HEK293 (cell line): ENCODE measurements at regions not wholly inside any gene's neighbourhood (a gene's known extent, or its start where the extent isn't known, plus 50 kb on each side); places are given as distances from the start of the nearest gene placed in this dataset.
A peak's percentile ranks its signal among the peaks of the same experiment; 100 is the strongest.
"Not testable (repeated sequence)": the region's sequence is repeated elsewhere in the genome, so short reads cannot be mapped to it uniquely, and the experiment has no call there.

ENCODE experiments used
- CTCF ChIA-PET: fragments of 350-600 bp; formaldehyde crosslinking; extraction: SDS; loops from one replicate; lab custom pipeline; 2021; ENCODE audit warnings: antibody characterized with exemption; lab: Yijun Ruan, JAX
- POLR2A ChIA-PET: fragments of 300-600 bp; formaldehyde crosslinking; extraction: SDS; loops from one replicate; lab custom pipeline; 2020; ENCODE audit warnings: antibody characterized with exemption, inconsistent platforms; lab: Yijun Ruan, JAX
- H3K27ac ChIP-seq: fragments of 200-500 bp; sonication (Bioruptor generic); 2 replicates; pipeline ENCODE4 v1.5.1; 2014; ENCODE audit warnings: low read depth, low read length, control low read depth, inconsistent platforms; ENCODE audit errors: extremely low read depth
- H3K36me3 ChIP-seq, 2 experiments: fragments of 200-500 bp in 1 of 2; sonication (Bioruptor generic) in 1 of 2; 1 replicate in 1 of 2; 2 replicates in 1 of 2; pipeline ENCODE4 v1.5.1; 2014 to 2017; ENCODE audit warnings: inconsistent platforms in 2 of 2, low read length in 2 of 2; ENCODE audit not compliant: control insufficient read depth in 2 of 2, insufficient read depth in 1 of 2
- H3K4me1 ChIP-seq: fragments of 200-500 bp; sonication (Bioruptor generic); 2 replicates; pipeline ENCODE4 v1.5.1; 2014; ENCODE audit warnings: mild to moderate bottlenecking, low read length, inconsistent platforms; ENCODE audit not compliant: control insufficient read depth, insufficient read depth
- H3K4me3 ChIP-seq: 2 replicates; pipeline ENCODE4 v1.5.1; 2011; ENCODE audit warnings: low read depth, mild to moderate bottlenecking, control low read depth, low read length, moderate library complexity
- H3K9me3 ChIP-seq: fragments of 200-500 bp; sonication (Bioruptor generic); 2 replicates; pipeline ENCODE4 v1.5.1; 2014; ENCODE audit warnings: low read depth, low read length, inconsistent platforms; ENCODE audit not compliant: control insufficient read depth, insufficient read depth
- KLF10 ChIP-seq: fragments of 450-650 bp; IDR thresholded peaks from 2 replicates; pipeline ENCODE4 v1.5.1; 2018; ENCODE audit warnings: missing biosample characterization, mild to moderate bottlenecking, missing genetic modification characterization
- KLF17 ChIP-seq: fragments of 450-650 bp; formaldehyde crosslinking; IDR thresholded peaks from 2 replicates; pipeline ENCODE4 v1.5.1; 2016; ENCODE audit warnings: missing biosample characterization, missing genetic modification characterization
- KLF7 ChIP-seq: fragments of 450-650 bp; formaldehyde crosslinking; IDR thresholded peaks from 2 replicates; pipeline ENCODE4 v1.5.1; 2016; ENCODE audit warnings: missing biosample characterization, missing genetic modification characterization, borderline replicate concordance
- REST ChIP-seq: fragments of 450-650 bp; formaldehyde crosslinking; IDR thresholded peaks from 2 replicates; pipeline ENCODE4 v1.5.1; 2016; ENCODE audit warnings: missing biosample characterization, missing genetic modification characterization
- SP7 ChIP-seq: fragments of 450-650 bp; formaldehyde crosslinking; IDR thresholded peaks from 2 replicates; pipeline ENCODE4 v1.5.1; 2016; ENCODE audit warnings: missing biosample characterization, missing genetic modification characterization
- ZBTB1 ChIP-seq: fragments of 450-650 bp; formaldehyde crosslinking; IDR thresholded peaks from 2 replicates; pipeline ENCODE4 v1.5.1; 2016; ENCODE audit warnings: missing biosample characterization, missing genetic modification characterization
- ZNF148 ChIP-seq: fragments of 450-650 bp; formaldehyde crosslinking; IDR thresholded peaks from 2 replicates; pipeline ENCODE4 v1.5.0; 2017; ENCODE audit warnings: missing biosample characterization, missing genetic modification characterization, borderline replicate concordance
- ZNF18 ChIP-seq: fragments of 450-650 bp; formaldehyde crosslinking; IDR thresholded peaks from 2 replicates; pipeline ENCODE4 v1.5.1; 2016; ENCODE audit warnings: missing biosample characterization, missing genetic modification characterization
- ZNF223 ChIP-seq: fragments of 450-650 bp; formaldehyde crosslinking; IDR thresholded peaks from 2 replicates; pipeline ENCODE4 v1.5.1; 2016; ENCODE audit warnings: missing biosample characterization, missing genetic modification characterization
- ZNF292 ChIP-seq: fragments of 450-650 bp; formaldehyde crosslinking; IDR thresholded peaks from 2 replicates; pipeline ENCODE4 v1.5.1; 2016; ENCODE audit warnings: low read depth, missing biosample characterization, missing genetic modification characterization, borderline replicate concordance
- ZNF311 ChIP-seq: fragments of 450-650 bp; formaldehyde crosslinking; IDR thresholded peaks from 2 replicates; pipeline ENCODE4 v1.5.1; 2017; ENCODE audit warnings: missing biosample characterization, missing genetic modification characterization, borderline replicate concordance
- ZNF335 ChIP-seq: fragments of 450-650 bp; formaldehyde crosslinking; conservative IDR thresholded peaks from 2 replicates; pipeline ENCODE4 v1.5.1; 2016; ENCODE audit warnings: missing biosample characterization, missing genetic modification characterization
- ZNF433 ChIP-seq: fragments of 450-650 bp; formaldehyde crosslinking; IDR thresholded peaks from 2 replicates; pipeline ENCODE4 v1.5.1; 2016; ENCODE audit warnings: missing biosample characterization, missing genetic modification characterization, low read depth
- ZNF623 ChIP-seq: fragments of 450-650 bp; formaldehyde crosslinking; IDR thresholded peaks from 2 replicates; pipeline ENCODE4 v1.5.1; 2016; ENCODE audit warnings: missing biosample characterization, missing genetic modification characterization
- ZNF704 ChIP-seq: fragments of 450-650 bp; formaldehyde crosslinking; IDR thresholded peaks from 2 replicates; pipeline ENCODE4 v1.5.1; 2016; ENCODE audit warnings: missing biosample characterization, missing genetic modification characterization

- TF ChIP-seq ZNF148 (tag by site-specific recombination) (no peak), ZNF623 (no peak)
Measured at GRCh38 chr7:89714131-89714530, 440.1 kb upstream of the STEAP1 start (continued).

GRCh38 chr7:89718941-89719340 is 435.3 kb upstream of the STEAP1 start:
- H3K36me3 ChIP-seq, CTCF ChIA-PET, H3K9me3 ChIP-seq, H3K27ac ChIP-seq, H3K4me1 ChIP-seq, H3K4me3 ChIP-seq, POLR2A ChIA-PET: not testable (repeated sequence)

GRCh38 chr7:89728481-89728880 is 425.8 kb upstream of the STEAP1 start:
- H3K36me3 ChIP-seq, result no peaks in the 10 kb centered on the region
- CTCF ChIA-PET, result no interaction called here
- no peak overlapping the region for H3K27ac ChIP-seq
- peak; percentile 35; the same call in 1 of the 2 replicates for TF ChIP-seq SP7 (tag by site-specific recombination)
- TF ChIP-seq ZNF223 (tag by site-specific recombination), result no peak
- no peak for TF ChIP-seq KLF7
- no peak for TF ChIP-seq KLF17 (tag by site-specific recombination)
- no peak for TF ChIP-seq ZNF18 (tag by site-specific recombination)
- no peaks in the 10 kb centered on the region for H3K9me3 ChIP-seq
- POLR2A ChIA-PET, result no interaction called here
- H3K4me3 ChIP-seq, result no peak overlapping the region
- no peaks in the 10 kb centered on the region for H3K4me1 ChIP-seq

GRCh38 chr7:89731751-89732445 is 422.4 kb upstream of the STEAP1 start:
- Histone ChIP-seq H3K36me3 (no peaks in the 10 kb centered on the region), H3K4me1 (no peaks in the 10 kb centered on the region), H3K27ac (no peak overlapping the region), H3K4me3 (no peak overlapping the region), H3K9me3 (no peaks in the 10 kb centered on the region)
- ChIA-PET POLR2A (no interaction called here), CTCF (interaction anchor here (0.6 kb wide), 1 partner anchor 750 kb away, joined by 4 read pairs; no protein-coding TSS in a partner anchor)
- TF ChIP-seq ZBTB1 (tag by site-specific recombination), result no peak
- TF ChIP-seq ZNF433 (tag by site-specific recombination), result no peak
- no peak for TF ChIP-seq ZNF311
- TF ChIP-seq ZNF335, result no peak
- TF ChIP-seq KLF10 (tag by site-specific recombination), result no peak
- no peak for TF ChIP-seq ZNF704 (tag by site-specific recombination)
- TF ChIP-seq ZNF292 (tag by site-specific recombination), result no peak
- no peak for TF ChIP-seq REST (tag by site-specific recombination)
